Gastroesophageal sphincter (tissue), 4 donors: ENCODE measurements at regions not wholly inside any gene's neighbourhood (a gene's known extent, or its start where the extent isn't known, plus 50 kb on each side); places are given as distances from the start of the nearest gene placed in this dataset.

Experiments used
- ATAC-seq: fragments of 150-250 bp; one replicate; pipeline ENCODE4 v1.9.1; 2016; ENCODE audit warnings: mild to moderate bottlenecking, moderate library complexity
- H3K27ac ChIP-seq, 4 donors: fragments of 200-600 bp; sonication (generic) in 3 of 4; 1 replicate in 3 of 4; 2 replicates in 1 of 4; pipeline ENCODE4 v1.5.1; 2016 to 2019
- H3K27me3 ChIP-seq: fragments of 200-600 bp; sonication (generic); one replicate; pipeline ENCODE4 v1.5.1; 2019
- H3K36me3 ChIP-seq, 2 donors: fragments of 200-600 bp; sonication (generic); one replicate each; pipeline ENCODE4 v1.5.1; 2019; ENCODE audit warnings: control low read depth in 1 of 2
- H3K4me1 ChIP-seq, 3 donors: fragments of 200-600 bp; sonication (generic); 1 replicate in 2 of 3; 2 replicates in 1 of 3; pipeline ENCODE4 v1.5.1; 2016 to 2019; ENCODE audit warnings: control low read depth in 2 of 3
- H3K4me3 ChIP-seq, 2 donors: fragments of 200-600 bp; sonication (generic); one replicate each; pipeline ENCODE4 v1.5.1; 2019; ENCODE audit warnings: mild to moderate bottlenecking in 1 of 2, moderate library complexity in 1 of 2
- H3K9me3 ChIP-seq, 3 donors: fragments of 200-600 bp; sonication (generic); one replicate each; pipeline ENCODE4 v1.5.1; 2017 to 2019; ENCODE audit warnings: control low read depth in 2 of 3
- CTCF ChIP-seq, 4 experiments: fragments of 200-600 bp in 2 of 4; fragments of 450-650 bp in 2 of 4; sonication (generic) in 1 of 4; IDR thresholded peaks; one replicate each; pipeline ENCODE4 v1.5.1; 2017 to 2019; ENCODE audit warnings: antibody characterized with exemption in 4 of 4, mild to moderate bottlenecking in 2 of 4, moderate library complexity in 2 of 4
- EP300 ChIP-seq: sonication (generic); formaldehyde crosslinking; IDR thresholded peaks from one replicate; pipeline ENCODE4 v1.6.1; 2017; ENCODE audit warnings: antibody characterized with exemption, mild to moderate bottlenecking
- POLR2A ChIP-seq, 2 donors: fragments of 450-650 bp; IDR thresholded peaks; one replicate each; pipeline ENCODE4 v1.6.1; 2017; ENCODE audit warnings: antibody characterized with exemption in 2 of 2, mild to moderate bottlenecking in 2 of 2, moderate library complexity in 1 of 2
- POLR2AphosphoS5 ChIP-seq: sonication (generic); formaldehyde crosslinking; IDR thresholded peaks from one replicate; pipeline ENCODE4 v1.6.1; 2017; ENCODE audit warnings: antibody characterized with exemption
- WGBS, 2 donors: methylation state at CpG; one replicate each; pipeline ENCODE4 v1.1.5; 2018; ENCODE audit warnings: low coverage in 1 of 2; 5-methylcytosine and 5-hydroxymethylcytosine counted together

GRCh38 chr20:40807821-40808170 lies 118.8 kb upstream of the MAFB start:
- WGBS, 2 donors: 60% methylated on average over 1 of the region's 2 CpGs; no CpG with 5 or more reads in 1 of the 2 donors
- ATAC-seq: no peak

GRCh38 chr20:40808936-40809335 lies 119.9 kb upstream of the MAFB start:
- TF ChIP-seq CTCF (IDR thresholded peaks at IDR 0.05) (no peak), POLR2AphosphoS5 (no peak), EP300 (no peak), POLR2A (IDR thresholded peaks at IDR 0.05) (no peak)
- H3K4me3 ChIP-seq: no peak overlapping the region
- H3K9me3 ChIP-seq: no peaks in the 10 kb centered on the region
- ATAC-seq: no peak
- H3K36me3 ChIP-seq: no peaks in the 10 kb centered on the region
- no peaks in the 10 kb centered on the region for H3K4me1 ChIP-seq
- H3K27ac ChIP-seq: no peak overlapping the region
- 63 to 80% methylated on average over 1 to 5 of the region's 6 CpGs for WGBS, 2 donors
- H3K27me3 ChIP-seq: peaks cover 35% of the 10 kb centered on the region

More at GRCh38 chr20:40807821-40808170, 118.8 kb upstream of the MAFB start:
- Histone ChIP-seq H3K4me1 (no peaks in the 10 kb centered on the region), H3K36me3 (no peaks in the 10 kb centered on the region), H3K27me3 (peaks cover 46% of the 10 kb centered on the region), H3K27ac (no peak overlapping the region), H3K4me3 (no peak overlapping the region), H3K9me3 (no peaks in the 10 kb centered on the region)
- no peak for TF ChIP-seq CTCF (IDR thresholded peaks at IDR 0.05)
- TF ChIP-seq POLR2A (IDR thresholded peaks at IDR 0.05): no peak
- TF ChIP-seq EP300: no peak
- no peak for TF ChIP-seq POLR2AphosphoS5

- Histone ChIP-seq H3K4me1 (no peaks in the 10 kb centered on the region), H3K36me3 (no peaks in the 10 kb centered on the region), H3K4me3 (no peak overlapping the region), H3K9me3 (no peaks in the 10 kb centered on the region), H3K27ac (no peak overlapping the region), H3K27me3 (peaks cover 30% of the 10 kb centered on the region)
- no peak for TF ChIP-seq EP300
- no peak for TF ChIP-seq POLR2AphosphoS5
- TF ChIP-seq POLR2A (IDR thresholded peaks at IDR 0.05): no peak
- TF ChIP-seq CTCF (IDR thresholded peaks at IDR 0.05): no peak
- ATAC-seq: no peak
- WGBS, 2 donors: 100% methylated on average over 1 of the region's 5 CpGs; no CpG with 5 or more reads in 1 of the 2 donors
Observed at GRCh38 chr20:40809361-40809760, 120.3 kb upstream of the MAFB start.

GRCh38 chr20:40810332-40811000 lies 121.4 kb upstream of the MAFB start:
- WGBS, 2 donors: 88 to 89% methylated on average over 3 of the region's 5 CpGs
- Histone ChIP-seq H3K4me1 (no peaks in the 10 kb centered on the region), H3K36me3 (no peaks in the 10 kb centered on the region), H3K4me3 (no peak overlapping the region), H3K27ac (no peak overlapping the region), H3K27me3 (peaks cover 19% of the 10 kb centered on the region), H3K9me3 (no peaks in the 10 kb centered on the region)
- no peak for ATAC-seq
- TF ChIP-seq EP300: no peak
- no peak for TF ChIP-seq POLR2A (IDR thresholded peaks at IDR 0.05)
- no peak for TF ChIP-seq POLR2AphosphoS5
- TF ChIP-seq CTCF (IDR thresholded peaks at IDR 0.05): no peak

GRCh38 chr20:40811004-40811403 lies 122.0 kb upstream of the MAFB start:
- WGBS, 2 donors: 91 to 93% methylated on average over 3 to 4 of the region's 4 CpGs
- TF ChIP-seq POLR2A (IDR thresholded peaks at IDR 0.05) (no peak), CTCF (IDR thresholded peaks at IDR 0.05) (no peak), EP300 (no peak), POLR2AphosphoS5 (no peak)

More at GRCh38 chr20:40811004-40811403, 122.0 kb upstream of the MAFB start:
- Histone ChIP-seq H3K4me1 (no peaks in the 10 kb centered on the region), H3K27ac (no peak overlapping the region), H3K36me3 (no peaks in the 10 kb centered on the region), H3K9me3 (no peaks in the 10 kb centered on the region), H3K4me3 (no peak overlapping the region), H3K27me3 (peaks cover 14% of the 10 kb centered on the region)
- ATAC-seq: no peak
